Activated CD4-positive, alpha-beta T cell treated with anti-CD3 and anti-CD28 coated beads, Interleukin-2, amount 10 ng/mL, durations not matched to agents 7 days and 5 days (primary cell): ENCODE measurements at regions not wholly inside any gene's neighbourhood (a gene's known extent, or its start where the extent isn't known, plus 50 kb on each side); places are given as distances from the start of the nearest gene placed in this dataset.

Experiments used
- CTCF ChIA-PET: fragments of 350-600 bp; sonication (Branson Sonifier 250); formaldehyde crosslinking; loops from one replicate; lab custom pipeline; 2021; ENCODE audit warnings: antibody characterized with exemption; lab: Charles Lee
- POLR2A ChIA-PET: fragments of 350-600 bp; sonication (Branson Sonifier 250); formaldehyde crosslinking; loops from one replicate; lab custom pipeline; 2021; ENCODE audit warnings: antibody characterized with exemption; lab: Charles Lee
- DNase-seq: peaks from one replicate; pipeline ENCODE4 v3.0.0-alpha.2; 2020
- H3K27ac Mint-ChIP-seq: one replicate; pipeline ENCODE4 v1.8.0; 2021; ENCODE audit warnings: mild to moderate bottlenecking, moderate library complexity, mixed read lengths
- H3K27me3 Mint-ChIP-seq: one replicate; pipeline ENCODE4 v1.8.0; 2021; ENCODE audit warnings: mixed read lengths
- H3K36me3 Mint-ChIP-seq: one replicate; pipeline ENCODE4 v1.8.0; 2021; ENCODE audit warnings: low read depth, mixed read lengths
- H3K4me1 Mint-ChIP-seq: one replicate; pipeline ENCODE4 v1.8.0; 2021; ENCODE audit warnings: mixed read lengths
- H3K4me3 Mint-ChIP-seq: one replicate; pipeline ENCODE4 v1.8.0; 2021; ENCODE audit warnings: mild to moderate bottlenecking, moderate library complexity, mixed read lengths
- H3K9me3 Mint-ChIP-seq: one replicate; pipeline ENCODE4 v1.8.0; 2021; ENCODE audit warnings: mixed read lengths

DNA sequence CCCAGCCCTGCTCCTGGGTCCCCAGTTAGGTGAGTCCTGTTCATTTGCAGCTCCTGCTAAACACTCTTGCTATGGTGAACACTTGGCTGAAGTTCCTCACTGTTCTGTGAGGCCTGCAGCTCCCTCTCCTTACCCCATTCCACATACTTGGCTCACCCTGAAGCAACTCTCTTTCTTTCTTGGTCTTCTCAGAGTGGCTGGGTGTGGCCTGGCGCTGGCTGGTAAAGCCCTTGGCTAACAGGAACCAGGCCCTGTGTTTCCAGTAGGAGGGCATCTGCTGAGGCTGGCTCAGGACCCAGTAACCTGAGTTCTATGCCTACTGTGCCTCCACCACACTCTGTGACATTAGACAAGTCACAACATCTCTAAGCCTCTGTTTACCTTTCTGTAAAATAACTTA, 53.1 kb upstream of the COL13A1 start:
- Mint-ChIP-seq H3K27me3 (peaks cover 29% of the 10 kb centered on the region), H3K9me3 (no peaks in the 10 kb centered on the region), H3K36me3 (no peaks in the 10 kb centered on the region), H3K4me1 (no peaks in the 10 kb centered on the region), H3K27ac (no peak overlapping the region), H3K4me3 (no peak overlapping the region)
- ChIA-PET CTCF (interaction anchor here (1.0 kb wide), 1 partner anchor 39 kb away, joined by 3 read pairs; no protein-coding TSS in a partner anchor), POLR2A (no interaction called here)
- DNase-seq, result no peak

DNA sequence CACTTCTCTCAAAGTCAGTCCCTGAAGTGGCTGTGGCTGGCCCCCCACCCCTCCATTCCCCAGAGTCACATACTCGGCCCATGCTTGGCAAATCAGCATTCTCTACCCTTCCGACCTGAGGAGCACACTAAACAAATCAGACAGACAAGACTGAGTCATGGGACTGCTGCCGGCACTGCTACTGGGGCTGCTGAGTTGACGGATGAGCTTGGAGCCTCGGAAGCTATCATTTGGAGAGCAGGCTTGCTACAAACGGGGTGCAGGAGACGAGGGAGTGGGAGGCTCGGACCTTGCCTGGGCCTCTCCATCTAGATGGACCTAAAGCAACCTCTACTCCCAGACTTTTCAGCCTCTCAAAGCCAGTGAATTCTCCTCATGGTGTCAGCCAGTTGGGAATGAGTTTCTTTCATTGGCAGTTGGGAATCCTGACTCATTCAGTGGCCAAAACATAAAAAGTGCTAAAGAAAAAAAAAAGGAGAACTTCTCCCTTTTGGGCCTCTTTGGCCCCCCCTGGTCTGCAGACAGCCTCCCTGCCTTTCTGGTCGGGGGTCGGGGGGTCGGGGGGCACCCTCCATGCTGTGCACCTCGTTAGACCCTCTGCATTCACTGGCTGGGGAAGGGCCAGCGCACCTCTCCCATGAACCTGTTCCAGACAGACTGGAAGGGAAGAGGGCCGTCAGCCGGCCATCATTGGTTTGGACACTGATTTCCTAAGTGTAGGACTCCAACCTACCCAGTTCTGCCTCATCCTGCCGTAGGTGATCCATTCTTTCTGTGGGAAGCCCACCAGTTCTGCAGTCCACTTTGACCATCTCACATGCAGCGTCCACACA, 52.3 kb upstream of the COL13A1 start:
- no peak for DNase-seq
- CTCF ChIA-PET, result interaction anchor here (1.0 kb wide), 1 partner anchor 38 kb away, joined by 3 read pairs; no protein-coding TSS in a partner anchor
- POLR2A ChIA-PET, result no interaction called here
- Mint-ChIP-seq H3K4me1 (no peaks in the 10 kb centered on the region), H3K9me3 (no peaks in the 10 kb centered on the region), H3K27me3 (peaks cover 29% of the 10 kb centered on the region), H3K27ac (no peak overlapping the region), H3K36me3 (no peaks in the 10 kb centered on the region), H3K4me3 (no peak overlapping the region)

DNA sequence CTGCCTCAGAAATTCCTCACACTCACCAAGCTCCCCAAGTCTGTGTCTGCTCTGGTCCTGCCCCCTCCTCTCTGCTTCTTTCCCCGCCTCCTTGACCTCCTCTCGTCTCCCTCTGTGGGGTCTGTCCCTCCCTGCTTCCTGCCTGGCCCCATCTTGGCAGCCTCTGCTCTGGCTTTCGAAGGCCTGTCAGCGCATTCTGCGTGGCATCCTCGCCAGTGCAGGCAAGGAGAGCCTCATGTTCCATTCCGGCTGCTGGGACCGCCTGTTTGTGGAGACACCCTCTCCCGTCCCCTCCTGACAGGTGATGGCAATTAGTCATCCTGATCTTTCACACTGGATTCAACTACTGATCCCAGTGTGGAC, 51.7 kb upstream of the COL13A1 start:
- Mint-ChIP-seq H3K4me3 (no peak overlapping the region), H3K36me3 (no peaks in the 10 kb centered on the region), H3K27me3 (peaks cover 26% of the 10 kb centered on the region), H3K27ac (no peak overlapping the region), H3K4me1 (no peaks in the 10 kb centered on the region), H3K9me3 (no peaks in the 10 kb centered on the region)
- CTCF ChIA-PET, result no interaction called here
- POLR2A ChIA-PET, result no interaction called here
- no peak for DNase-seq

DNA sequence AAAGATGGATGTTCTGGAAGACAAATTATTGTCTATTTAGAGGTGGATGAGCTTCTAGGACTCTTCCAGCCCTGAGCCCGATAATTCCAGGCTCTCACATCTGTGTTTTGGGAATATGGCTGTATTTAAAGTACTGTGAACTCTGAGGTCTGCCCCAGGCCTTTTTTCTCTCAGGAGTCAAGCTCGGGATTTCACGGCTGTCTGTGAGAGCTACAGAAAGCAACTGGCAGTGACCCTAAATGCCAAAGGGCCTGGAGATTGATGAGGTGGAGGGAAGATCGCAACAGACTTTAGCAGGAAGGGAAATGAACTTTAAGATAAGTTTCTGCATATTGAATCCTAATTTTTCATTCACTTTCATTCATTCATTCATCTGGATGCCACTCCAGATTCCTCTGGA, 51.0 kb upstream of the COL13A1 start:
- H3K9me3 Mint-ChIP-seq, result no peaks in the 10 kb centered on the region
- no peaks in the 10 kb centered on the region for H3K4me1 Mint-ChIP-seq
- CTCF ChIA-PET, result interaction anchor here (0.9 kb wide), 1 partner anchor 10 kb away, joined by 3 read pairs; no protein-coding TSS in a partner anchor
- no peaks in the 10 kb centered on the region for H3K36me3 Mint-ChIP-seq
- no peak overlapping the region for H3K27ac Mint-ChIP-seq
- POLR2A ChIA-PET, result interaction anchor here (0.7 kb wide), 1 partner anchor 629 kb away, joined by 3 read pairs; no protein-coding TSS in a partner anchor
- no peak overlapping the region for H3K4me3 Mint-ChIP-seq
- no peak for DNase-seq
- H3K27me3 Mint-ChIP-seq, result peaks cover 18% of the 10 kb centered on the region

DNA sequence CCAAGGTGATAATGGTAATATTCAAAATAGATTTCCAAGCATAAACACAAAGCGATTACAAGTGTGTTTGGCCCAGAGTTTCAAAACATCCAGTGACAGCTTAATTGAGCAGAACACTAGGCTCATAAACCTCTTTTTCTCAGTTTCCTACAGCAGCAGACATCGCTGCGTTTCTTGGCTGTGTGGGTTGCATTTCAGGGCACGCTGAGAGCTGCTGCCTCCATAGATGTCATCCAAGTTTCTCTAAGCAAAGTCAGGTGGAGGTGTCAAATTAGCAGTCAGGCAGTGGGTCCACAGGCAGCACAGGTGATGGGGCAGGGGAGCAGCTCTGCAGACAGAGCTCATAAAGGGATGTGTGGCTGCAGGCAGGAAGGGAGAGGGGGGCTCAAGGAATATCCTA, 50.5 kb upstream of the COL13A1 start:
- Mint-ChIP-seq H3K4me3 (no peak overlapping the region), H3K36me3 (no peaks in the 10 kb centered on the region), H3K9me3 (no peaks in the 10 kb centered on the region), H3K4me1 (no peaks in the 10 kb centered on the region), H3K27me3 (peaks cover 14% of the 10 kb centered on the region), H3K27ac (no peak overlapping the region)
- POLR2A ChIA-PET, result interaction anchor here (0.7 kb wide), 1 partner anchor 629 kb away, joined by 3 read pairs; no protein-coding TSS in a partner anchor
- CTCF ChIA-PET, result interaction anchor here (0.9 kb wide), 1 partner anchor 10 kb away, joined by 3 read pairs; no protein-coding TSS in a partner anchor
- no peak for DNase-seq
